ENCODE measurements at regions not wholly inside any gene's neighbourhood (a gene's known extent, or its start where the extent isn't known, plus 50 kb on each side); places are given as distances from the start of the nearest gene placed in this dataset.

- TF ChIP-seq FUBP1 (CRISPR knock-in tag; IDR thresholded peaks at IDR 0.05; ENCODE audit: borderline replicate concordance) (no peak), JARID2 (CRISPR knock-in tag; IDR thresholded peaks at IDR 0.05; ENCODE audit: insufficient replicate concordance) (no peak), POGK (CRISPR knock-in tag; conservative IDR thresholded peaks at IDR 0.05) (no peak), RORA (CRISPR knock-in tag; IDR thresholded peaks at IDR 0.05) (no peak), ZNF772 (CRISPR knock-in tag; IDR thresholded peaks at IDR 0.05) (no peak), KMT2A (CRISPR knock-in tag; IDR thresholded peaks at IDR 0.05) (no peak), NR2F1 (CRISPR knock-in tag; IDR thresholded peaks at IDR 0.05) (no peak)
These were observed 172.4 kb downstream of the PMP22 start (continued) for GRCh38 chr17:15092762-15093161.

GRCh38 chr17:15092261-15092660 is 172.9 kb downstream of the PMP22 start:
- no peak overlapping the region for H3K4me2 ChIP-seq (ENCODE audit: low read depth, low read length)
- H4K20me1 ChIP-seq (ENCODE audit: insufficient read depth, low read length), result no peaks in the 10 kb centered on the region
- H3K4me3 ChIP-seq (replicated peaks in 1 of 3; ENCODE audit: insufficient read depth in 1 of 3, low read depth in 2 of 3, low read length in 3 of 3), result no peak overlapping the region
- H3K4me1 ChIP-seq (ENCODE audit: insufficient read depth, low read length), result no peaks in the 10 kb centered on the region
- DNase-seq (ENCODE audit: low spot score), result no peak
- 53% methylated on average over 2 of the region's 2 CpGs for WGBS (ENCODE audit: low lambda C conversion rate)
- BruUV-seq (replicated peaks), result no TSS peak
- CTCF ChIA-PET (ENCODE audit: low intra/inter-chr PET ratio, low total read pairs), result no interaction called here
- H3K9me3 ChIP-seq (ENCODE audit: low read length), result no peaks in the 10 kb centered on the region
- POLR2A ChIA-PET, result no interaction called here
- H3K27ac ChIP-seq (ENCODE audit: extremely low read length, insufficient read depth, low read length), result no peak overlapping the region
- H3K36me3 ChIP-seq (replicated peaks in 1 of 2; ENCODE audit: control insufficient read depth in 1 of 2, insufficient read depth in 2 of 2, low read length in 2 of 2), result no peaks in the 10 kb centered on the region
- no peak for ATAC-seq
- in situ Hi-C loops (cut with HindIII; ENCODE audit: extremely low pct_ligation_motif_present, low pct_unique_long_range_greater_than_20kb), result no loop called here
- FAIRE-seq, result no peak
- no peak overlapping the region for H3K9ac ChIP-seq (ENCODE audit: insufficient read depth, low read depth, low read length)
- no peak overlapping the region for H2AFZ ChIP-seq (ENCODE audit: low read length)
- H3K27me3 ChIP-seq (ENCODE audit: control insufficient read depth in 1 of 2, insufficient read depth in 2 of 2, low read length in 2 of 2), result no peaks in the 10 kb centered on the region
- no peak for TF ChIP-seq NFE2 (CRISPR knock-in tag; IDR thresholded peaks at IDR 0.05)
- TF ChIP-seq HNF1A (IDR thresholded peaks at IDR 0.05; ENCODE audit: low read depth), result no peak
- no peak for TF ChIP-seq HNF1A (CRISPR knock-in tag; IDR thresholded peaks at IDR 0.05; ENCODE audit: borderline replicate concordance)
- no peak for TF ChIP-seq SRY (CRISPR knock-in tag; IDR thresholded peaks at IDR 0.05)
- no peak for TF ChIP-seq XBP1 (CRISPR knock-in tag; IDR thresholded peaks at IDR 0.05)
- no peaks in the 10 kb centered on the region for H3K79me2 ChIP-seq (ENCODE audit: insufficient read depth, low read length)
- intact Hi-C loops (cut with micrococcal nuclease; ENCODE audit: unreplicated experiment), result no loop called here

Measured in HepG2 (cell line).